GM19351 (cell line): ENCODE measurements at regions not wholly inside any gene's neighbourhood (a gene's known extent, or its start where the extent isn't known, plus 50 kb on each side); places are given as distances from the start of the nearest gene placed in this dataset.
A peak's percentile ranks its signal among the peaks of the same experiment; 100 is the strongest.
"Not testable (repeated sequence)": the region's sequence is repeated elsewhere in the genome, so short reads cannot be mapped to it uniquely, and the experiment has no call there.

Source experiments
- ATAC-seq: cut with Tn5 transposase; IDR thresholded peaks from one replicate; pipeline ENCODE4 v1.9.1; 2021; ENCODE audit warnings: mild to moderate bottlenecking, moderate library complexity; ENCODE audit not compliant: unreplicated experiment

- ATAC-seq: not testable (repeated sequence)
Measured at GRCh38 chr6:27549241-27549598, 76.3 kb upstream of the ZNF184 start.

GRCh38 chr6:27547157-27548075 is 74.5 kb upstream of the ZNF184 start:
- ATAC-seq: no peak

- no peak for ATAC-seq
Measured at GRCh38 chr6:27546522-27546921, 73.6 kb upstream of the ZNF184 start.

GRCh38 chr6:27545271-27546046 is 72.6 kb upstream of the ZNF184 start:
- peak; percentile 63 for ATAC-seq

GRCh38 chr6:27544612-27545260 is 71.8 kb upstream of the ZNF184 start:
- no peak for ATAC-seq

GRCh38 chr6:27544135-27544534 is 71.2 kb upstream of the ZNF184 start:
- not testable (repeated sequence) for ATAC-seq

GRCh38 chr6:27542485-27542884 is 69.6 kb upstream of the ZNF184 start:
- ATAC-seq: no peak

- ATAC-seq: no peak
Measured at GRCh38 chr6:27541933-27542297, 69.0 kb upstream of the ZNF184 start.

GRCh38 chr6:27541212-27541932 is 68.5 kb upstream of the ZNF184 start:
- ATAC-seq: no peak

- ATAC-seq: no peak
Measured at GRCh38 chr6:27539551-27539950, 66.6 kb upstream of the ZNF184 start.

- no peak for ATAC-seq
Measured at GRCh38 chr6:27532820-27533538, 60.1 kb upstream of the ZNF184 start.

GRCh38 chr6:27531772-27532459 is 59.0 kb upstream of the ZNF184 start:
- no peak for ATAC-seq

GRCh38 chr6:27529796-27530195 is 56.9 kb upstream of the ZNF184 start:
- not testable (repeated sequence) for ATAC-seq

- ATAC-seq: no peak
Measured at GRCh38 chr6:27528714-27529113, 55.8 kb upstream of the ZNF184 start.
